GM21367 (cell line): ENCODE measurements at regions not wholly inside any gene's neighbourhood (a gene's known extent, or its start where the extent isn't known, plus 50 kb on each side); places are given as distances from the start of the nearest gene placed in this dataset.
"Not testable (repeated sequence)": the region's sequence is repeated elsewhere in the genome, so short reads cannot be mapped to it uniquely, and the experiment has no call there.

Source experiments
- ATAC-seq: cut with Tn5 transposase; IDR thresholded peaks from one replicate; pipeline ENCODE4 v1.9.1; 2021; ENCODE audit not compliant: unreplicated experiment

- ATAC-seq, result peak; percentile 82
These were observed 84.5 kb upstream of the FBXO28 start for GRCh38 chr1:224029286-224030025.

GRCh38 chr1:224028802-224029201 lies 85.1 kb upstream of the FBXO28 start:
- not testable (repeated sequence) for ATAC-seq

- ATAC-seq, result not testable (repeated sequence)
These were observed 90.8 kb upstream of the FBXO28 start for GRCh38 chr1:224023122-224023521.

- ATAC-seq, result not testable (repeated sequence)
These were observed 91.5 kb upstream of the FBXO28 start for GRCh38 chr1:224022249-224022970.

- not testable (repeated sequence) for ATAC-seq
These were observed 94.0 kb upstream of the FBXO28 start for GRCh38 chr1:224019866-224020265.

GRCh38 chr1:224015782-224016181 lies 98.1 kb upstream of the FBXO28 start:
- ATAC-seq, result not testable (repeated sequence)

- no peak for ATAC-seq
These were observed 99.6 kb upstream of the FBXO28 start for GRCh38 chr1:224014330-224014649.

GRCh38 chr1:224013626-224014329 lies 100.1 kb upstream of the FBXO28 start:
- not testable (repeated sequence) for ATAC-seq

GRCh38 chr1:224012807-224013434 lies 101.0 kb upstream of the FBXO28 start:
- ATAC-seq, result not testable (repeated sequence)

- not testable (repeated sequence) for ATAC-seq
These were observed 101.7 kb upstream of the FBXO28 start for GRCh38 chr1:224012162-224012561.

- not testable (repeated sequence) for ATAC-seq
These were observed 102.2 kb upstream of the FBXO28 start for GRCh38 chr1:224011751-224012150.

- not testable (repeated sequence) for ATAC-seq
These were observed 102.8 kb upstream of the FBXO28 start for GRCh38 chr1:224011153-224011552.

GRCh38 chr1:224005973-224006372 lies 107.9 kb upstream of the FBXO28 start:
- ATAC-seq, result not testable (repeated sequence)

GRCh38 chr1:224004552-224005315 lies 109.2 kb upstream of the FBXO28 start:
- not testable (repeated sequence) for ATAC-seq

GRCh38 chr1:224003896-224004295 lies 110.0 kb upstream of the FBXO28 start:
- not testable (repeated sequence) for ATAC-seq

GRCh38 chr1:224001757-224002156 lies 112.2 kb upstream of the FBXO28 start:
- ATAC-seq, result not testable (repeated sequence)

GRCh38 chr1:223999761-224000160 lies 114.2 kb upstream of the FBXO28 start:
- not testable (repeated sequence) for ATAC-seq

GRCh38 chr1:223998676-223999455 lies 115.0 kb upstream of the FBXO28 start:
- not testable (repeated sequence) for ATAC-seq

- ATAC-seq, result not testable (repeated sequence)
These were observed 117.5 kb upstream of the FBXO28 start for GRCh38 chr1:223996376-223996775.
